GM18873 (cell line): ENCODE measurements at regions not wholly inside any gene's neighbourhood (a gene's known extent, or its start where the extent isn't known, plus 50 kb on each side); places are given as distances from the start of the nearest gene placed in this dataset.
"Not testable (repeated sequence)": the region's sequence is repeated elsewhere in the genome, so short reads cannot be mapped to it uniquely, and the experiment has no call there.

Experiments used
- ATAC-seq: cut with Tn5 transposase; IDR thresholded peaks from one replicate; pipeline ENCODE4 v1.9.1; 2021; ENCODE audit warnings: mild to moderate bottlenecking, moderate library complexity, moderate number of reproducible peaks; ENCODE audit not compliant: unreplicated experiment, low FRiP score

DNA sequence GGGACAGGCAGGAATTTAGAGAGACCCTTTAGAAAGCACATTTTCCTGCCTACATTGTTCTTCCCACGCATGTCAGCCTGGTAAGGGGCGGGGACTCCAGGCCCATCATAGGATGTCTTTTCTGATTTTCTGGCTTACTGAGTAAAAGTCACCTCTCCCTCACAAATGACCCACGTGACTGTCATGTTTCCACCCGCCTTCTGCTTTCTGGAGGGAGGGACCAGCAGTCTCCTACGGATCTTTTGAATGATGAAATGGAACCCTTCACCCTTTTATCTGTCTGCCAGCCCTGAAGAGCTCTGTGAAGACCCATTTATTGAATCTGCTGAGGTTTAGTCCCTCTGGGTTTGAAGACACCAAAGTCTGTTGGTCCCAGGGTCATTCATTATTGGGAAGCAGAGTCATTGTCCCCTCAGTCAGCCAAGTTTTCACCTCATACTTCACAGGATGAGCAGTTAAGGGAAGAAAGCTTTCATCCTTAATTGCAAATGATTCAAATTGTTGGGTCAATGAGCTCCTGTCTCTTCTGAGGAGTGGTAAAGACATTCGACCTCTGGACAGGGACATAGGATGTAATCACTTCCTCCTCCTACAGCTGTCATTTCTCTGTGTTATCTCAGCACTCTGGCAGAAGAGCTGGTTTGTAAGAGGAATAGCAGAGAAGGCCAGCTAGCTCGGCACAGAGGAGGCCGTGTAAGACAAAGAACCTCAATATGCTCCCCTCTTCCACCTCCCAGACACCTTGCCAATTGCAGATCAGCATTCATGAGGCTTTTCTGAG lies 446.1 kb downstream of the HS3ST3B1 start:
- ATAC-seq: no peak

DNA sequence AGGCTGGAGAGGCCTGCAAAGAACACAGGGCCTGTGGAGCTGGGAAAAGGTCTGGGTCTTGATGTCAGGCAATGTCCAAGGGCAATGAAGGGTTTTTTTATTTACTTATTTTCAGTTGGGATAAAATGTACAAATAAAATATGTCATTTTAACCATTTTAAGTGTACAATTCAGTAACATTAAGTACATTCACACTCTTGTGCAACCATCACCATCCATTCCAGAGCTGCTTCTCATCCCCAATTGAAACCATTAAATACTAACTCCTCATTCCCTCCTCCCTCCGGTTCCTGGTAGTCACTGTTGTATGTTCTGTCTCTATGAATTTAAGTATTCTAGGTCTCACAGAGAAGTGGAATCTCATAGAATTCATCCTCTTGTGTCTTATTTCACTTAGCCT lies 444.7 kb downstream of the HS3ST3B1 start:
- no peak for ATAC-seq

GRCh38 chr17:14744761-14745473 lies 444.0 kb downstream of the HS3ST3B1 start:
- ATAC-seq: peak; percentile 50

GRCh38 chr17:14741491-14741890 lies 440.6 kb downstream of the HS3ST3B1 start:
- ATAC-seq: no peak

GRCh38 chr17:14739656-14740431 lies 439.0 kb downstream of the HS3ST3B1 start:
- no peak for ATAC-seq

DNA sequence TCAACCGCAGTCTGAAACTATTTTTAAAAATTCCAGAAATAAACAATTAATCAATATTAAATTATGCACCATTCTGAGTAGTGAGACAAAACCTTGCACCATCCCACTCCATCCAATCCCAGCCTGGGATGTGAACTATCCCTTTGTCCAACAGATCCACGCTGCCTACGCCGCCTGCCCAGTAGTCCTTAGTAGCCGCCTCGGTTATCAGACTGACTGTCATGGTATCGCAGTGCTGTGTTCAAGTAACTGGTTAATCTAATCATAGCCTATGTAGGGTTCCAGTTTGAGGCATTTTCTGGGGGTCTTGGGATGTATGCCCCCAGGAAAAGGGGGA lies 437.7 kb downstream of the HS3ST3B1 start:
- no peak for ATAC-seq

DNA sequence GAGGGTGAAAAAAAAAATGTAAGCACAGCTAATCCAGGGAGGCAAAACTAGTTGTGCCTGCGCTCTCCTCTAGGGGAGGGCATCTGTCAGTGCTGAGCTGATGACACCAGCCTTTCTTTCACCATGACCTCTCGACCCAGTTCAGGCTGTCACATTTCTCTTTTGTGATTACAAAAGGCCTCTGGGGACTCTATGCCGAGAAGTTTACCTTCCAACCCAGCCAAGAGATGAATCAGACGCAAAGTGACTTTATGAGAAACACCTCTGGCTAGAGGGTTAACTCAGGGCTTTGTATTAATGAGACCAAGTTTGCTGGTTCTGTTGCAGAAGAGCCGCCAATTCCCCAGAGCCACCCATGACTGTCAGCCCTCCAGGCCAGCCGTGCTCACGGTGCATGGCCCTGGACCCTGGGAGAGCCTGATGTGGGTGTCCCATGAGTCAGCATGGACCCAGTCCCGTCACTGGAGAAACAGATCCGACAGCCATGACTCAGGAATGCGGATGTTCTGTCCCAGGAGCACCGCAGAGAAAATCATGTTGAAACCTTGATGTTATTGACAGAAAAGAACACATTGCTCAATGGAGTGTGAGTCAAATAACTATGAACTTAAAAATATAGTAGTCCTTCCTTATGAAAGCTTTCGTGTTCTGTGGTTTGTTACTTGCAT lies 437.2 kb downstream of the HS3ST3B1 start:
- peak; percentile 82 for ATAC-seq

DNA sequence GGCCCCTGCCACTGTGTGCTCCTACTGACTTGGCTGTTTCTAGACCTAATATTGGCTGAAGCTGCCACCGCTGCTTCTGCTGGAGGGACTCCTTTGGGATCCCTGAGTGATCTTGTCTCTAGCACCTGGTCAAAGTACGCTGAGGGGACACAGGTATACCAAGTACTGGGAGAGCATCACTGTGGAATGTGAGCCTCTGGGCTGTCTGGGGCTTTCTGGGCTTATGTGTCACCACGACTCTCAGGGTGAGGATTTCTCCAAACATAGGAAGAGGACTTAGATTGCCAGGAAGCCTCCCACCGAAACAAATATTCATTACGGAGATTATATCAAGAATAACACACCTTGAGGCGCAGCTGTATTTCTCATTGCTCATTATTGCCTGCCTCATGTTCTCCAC lies 435.8 kb downstream of the HS3ST3B1 start:
- ATAC-seq: no peak

GRCh38 chr17:14733376-14733775 lies 432.5 kb downstream of the HS3ST3B1 start:
- ATAC-seq: no peak

- no peak for ATAC-seq
Measured at GRCh38 chr17:14732211-14732610, 431.3 kb downstream of the HS3ST3B1 start.

DNA sequence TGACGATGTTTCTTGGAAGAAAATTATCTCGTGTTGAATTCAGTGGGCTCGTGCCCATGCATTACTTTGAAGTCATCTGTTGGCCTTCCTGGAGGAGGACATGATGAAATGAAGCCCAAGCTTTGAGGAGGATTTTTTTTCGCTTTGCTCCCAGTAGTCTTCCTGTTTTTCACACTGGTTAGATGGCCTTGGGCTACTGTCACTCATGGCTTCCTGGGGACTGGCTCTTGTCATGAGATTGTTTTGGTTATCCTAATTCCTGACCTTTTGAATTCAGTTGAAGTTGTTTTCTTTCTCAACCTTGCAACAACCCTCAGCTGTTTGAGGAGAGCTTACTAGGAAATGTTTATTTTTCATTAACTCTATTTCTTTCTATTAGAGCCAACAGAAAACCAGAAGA lies 430.7 kb downstream of the HS3ST3B1 start:
- ATAC-seq: no peak

- ATAC-seq: no peak
Measured at GRCh38 chr17:14730821-14731220, 429.9 kb downstream of the HS3ST3B1 start.

DNA sequence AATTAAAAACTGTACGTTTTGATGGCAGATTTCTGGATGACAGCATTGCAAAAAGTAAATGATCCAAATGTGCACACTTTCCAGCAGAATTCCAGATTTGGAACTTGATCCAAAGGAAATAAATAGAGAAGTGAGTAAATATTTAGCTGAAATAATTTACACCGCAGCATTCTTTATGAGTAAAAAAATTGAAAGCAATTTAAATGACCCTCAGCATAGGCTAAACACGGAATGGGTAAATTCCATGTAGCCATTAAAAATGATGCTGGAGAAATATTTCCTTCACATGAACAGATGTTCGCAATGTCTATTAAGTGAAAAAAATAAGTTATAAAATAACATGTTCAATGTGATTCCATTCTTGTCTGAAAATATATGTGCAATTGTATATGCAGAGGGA lies 424.8 kb downstream of the HS3ST3B1 start:
- ATAC-seq: no peak

- no peak for ATAC-seq
Measured at GRCh38 chr17:14724770-14725169, 423.9 kb downstream of the HS3ST3B1 start.

DNA sequence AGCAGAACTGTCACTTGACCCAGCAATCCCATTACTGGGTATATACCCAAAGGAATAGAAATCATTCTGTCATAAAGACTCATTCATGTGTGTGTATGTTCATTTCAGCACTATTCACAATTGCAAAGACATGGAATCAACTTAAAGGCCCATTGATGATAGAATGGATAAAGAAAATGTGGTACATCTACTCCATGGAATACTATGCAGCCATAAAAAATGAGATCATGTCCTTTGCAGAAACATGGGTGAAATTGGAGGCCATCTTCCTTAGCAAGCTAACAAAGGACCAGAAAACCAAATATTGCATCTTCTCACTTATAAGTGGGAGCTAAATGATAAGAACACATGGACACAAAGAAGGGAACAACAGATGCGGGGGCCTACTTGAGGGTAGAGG lies 422.5 kb downstream of the HS3ST3B1 start:
- not testable (repeated sequence) for ATAC-seq

DNA sequence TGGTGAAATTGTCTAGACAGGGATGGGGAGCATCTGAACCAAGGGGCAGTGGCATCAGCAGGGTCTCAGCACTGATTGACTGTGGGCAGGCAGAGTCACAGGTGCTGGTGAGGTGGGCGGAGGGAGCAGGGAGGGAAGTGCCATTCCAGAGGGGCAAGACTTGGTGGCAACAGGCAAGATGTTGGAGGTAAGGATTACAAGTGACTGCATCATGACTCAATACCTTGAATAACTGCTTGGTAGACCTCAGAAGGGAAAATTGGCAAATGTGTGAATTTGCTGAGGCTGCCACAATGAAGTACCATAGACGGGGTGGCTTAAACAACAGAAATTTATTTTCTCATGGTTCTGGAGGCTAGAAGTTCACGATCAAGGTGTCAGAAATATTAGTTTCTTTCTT lies 419.1 kb downstream of the HS3ST3B1 start:
- ATAC-seq: no peak

DNA sequence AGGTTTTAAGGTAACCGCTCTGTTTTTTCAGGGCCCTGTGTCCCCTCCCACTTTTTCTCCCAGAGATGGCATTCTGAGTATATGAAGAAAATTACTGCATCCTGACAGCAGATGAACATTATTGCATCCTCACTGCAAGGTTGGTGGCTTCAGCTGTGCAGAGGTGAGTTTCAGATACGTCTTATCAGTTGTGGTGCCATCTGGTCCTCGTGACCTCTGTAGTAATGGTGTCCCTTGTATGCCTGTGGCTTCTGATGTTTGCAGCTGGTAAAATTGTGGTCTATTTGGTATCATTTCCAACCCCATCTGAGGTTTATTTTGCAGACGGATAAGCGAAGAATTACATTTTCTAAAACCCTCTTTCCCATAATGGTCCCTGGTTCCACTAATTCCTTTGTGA lies 417.0 kb downstream of the HS3ST3B1 start:
- no peak for ATAC-seq

DNA sequence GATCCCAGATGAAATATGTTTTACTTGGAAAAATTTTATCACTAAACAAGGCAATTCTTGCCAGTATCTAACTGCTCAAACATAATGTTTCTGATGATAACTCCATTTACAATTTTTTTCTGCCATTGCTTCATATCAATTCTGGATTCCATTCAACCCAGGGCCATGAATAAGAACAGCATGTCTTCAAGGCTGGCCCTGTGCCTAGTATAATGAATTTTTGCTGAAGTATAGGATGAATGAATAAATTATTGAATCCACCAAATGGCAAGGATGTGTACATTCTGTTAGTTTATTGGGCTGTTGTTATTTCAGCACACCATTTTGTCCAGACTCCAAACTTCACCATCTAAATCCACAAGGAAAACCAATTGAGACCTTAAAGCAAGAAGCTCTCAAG lies 414.7 kb downstream of the HS3ST3B1 start:
- no peak for ATAC-seq

GRCh38 chr17:14712611-14713021 lies 411.7 kb downstream of the HS3ST3B1 start:
- no peak for ATAC-seq

DNA sequence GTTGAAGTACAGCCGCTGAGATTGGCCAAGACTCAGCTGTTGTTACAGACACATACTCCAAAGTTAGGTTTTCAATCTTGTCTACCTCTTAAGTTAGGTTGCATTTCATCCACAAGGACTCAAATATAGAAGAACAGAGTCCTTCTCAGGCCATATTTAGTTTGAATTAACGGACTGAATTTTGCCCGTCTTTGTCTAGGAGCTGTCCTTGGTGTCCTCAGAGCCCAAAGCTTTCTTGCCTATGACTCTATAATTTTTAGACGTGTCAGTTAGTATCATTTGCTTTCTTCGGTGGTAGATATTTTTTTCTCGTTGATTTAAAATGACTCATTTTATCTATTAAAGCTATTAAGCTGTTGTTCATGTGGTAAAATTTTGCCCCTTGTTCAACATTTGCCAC lies 403.2 kb downstream of the HS3ST3B1 start:
- ATAC-seq: no peak

DNA sequence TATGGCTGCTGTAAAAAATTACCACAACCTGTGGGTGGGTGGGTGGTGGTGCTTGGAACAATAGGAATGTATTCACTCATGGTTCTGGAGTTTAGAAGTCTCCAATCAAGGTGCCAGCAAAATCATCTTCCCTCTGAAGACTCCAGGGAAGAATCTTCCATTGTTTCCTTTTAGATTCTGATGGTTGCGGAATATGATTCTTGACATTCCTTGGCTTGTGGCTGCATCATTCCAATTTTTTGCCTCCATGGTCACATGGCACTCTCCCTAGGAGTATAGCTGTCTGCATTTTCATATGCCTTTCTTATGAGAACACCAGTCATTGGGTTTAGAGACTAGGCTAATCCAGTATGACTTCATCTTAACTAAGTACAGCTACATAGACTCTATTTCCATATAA lies 401.0 kb downstream of the HS3ST3B1 start:
- no peak for ATAC-seq
